ENCODE measurements at regions not wholly inside any gene's neighbourhood (a gene's known extent, or its start where the extent isn't known, plus 50 kb on each side); places are given as distances from the start of the nearest gene placed in this dataset.

- FAIRE-seq, result no peak
Observed at GRCh38 chr12:63090716-63091115, 60.3 kb downstream of the AVPR1A start.

GRCh38 chr12:63086149-63086915 lies 64.7 kb downstream of the AVPR1A start:
- no peak for FAIRE-seq

- FAIRE-seq, result no peak
Observed at GRCh38 chr12:63085120-63085519, 65.9 kb downstream of the AVPR1A start.

- FAIRE-seq, result no peak
Observed at GRCh38 chr12:63084501-63084900, 66.5 kb downstream of the AVPR1A start.

GRCh38 chr12:63083046-63083445 lies 68.0 kb downstream of the AVPR1A start:
- no peak for FAIRE-seq

GRCh38 chr12:63079791-63080502 lies 71.1 kb downstream of the AVPR1A start:
- FAIRE-seq, result no peak

- FAIRE-seq, result no peak
Observed at GRCh38 chr12:63078906-63079305, 72.1 kb downstream of the AVPR1A start.

- no peak for FAIRE-seq
Observed at GRCh38 chr12:63075376-63076060, 75.5 kb downstream of the AVPR1A start.

GRCh38 chr12:63070709-63071108 lies 80.3 kb downstream of the AVPR1A start:
- FAIRE-seq, result no peak

GRCh38 chr12:63069860-63070617 lies 81.0 kb downstream of the AVPR1A start:
- FAIRE-seq, result peak; percentile 69

GRCh38 chr12:63068857-63069442 lies 82.1 kb downstream of the AVPR1A start:
- peak; percentile 99 for FAIRE-seq

GRCh38 chr12:63066782-63067181 lies 84.2 kb downstream of the AVPR1A start:
- no peak for FAIRE-seq

- no peak for FAIRE-seq
Observed at GRCh38 chr12:63066136-63066535, 84.9 kb downstream of the AVPR1A start.

GRCh38 chr12:63064080-63064479 lies 86.9 kb downstream of the AVPR1A start:
- no peak for FAIRE-seq

GRCh38 chr12:63056649-63057048 lies 94.4 kb downstream of the AVPR1A start:
- FAIRE-seq, result peak; percentile 88

GRCh38 chr12:63052696-63053095 lies 98.3 kb downstream of the AVPR1A start:
- no peak for FAIRE-seq

- FAIRE-seq, result no peak
Observed at GRCh38 chr12:63047146-63047545, 103.9 kb downstream of the AVPR1A start.

- FAIRE-seq, result no peak
Observed at GRCh38 chr12:63045020-63045860, 105.8 kb downstream of the AVPR1A start.

- FAIRE-seq, result no peak
Observed at GRCh38 chr12:63042646-63043045, 107.7 kb upstream of the PPM1H start.

GRCh38 chr12:63041601-63042000 lies 106.7 kb upstream of the PPM1H start:
- no peak for FAIRE-seq

- no peak for FAIRE-seq
Observed at GRCh38 chr12:63040526-63041220, 105.7 kb upstream of the PPM1H start.
